Left renal pelvis (tissue), 4 donors: ENCODE measurements at regions not wholly inside any gene's neighbourhood (a gene's known extent, or its start where the extent isn't known, plus 50 kb on each side); places are given as distances from the start of the nearest gene placed in this dataset.

Experiments used
- DNase-seq, 4 donors: peaks; one replicate each; pipeline ENCODE4 v3.0.0-alpha.2; 2013; ENCODE audit warnings: low read depth in 4 of 4, low spot score in 3 of 4

- DNase-seq, result no peak
These were observed 87.4 kb downstream of the CHST2 start for GRCh38 chr3:143206955-143207337.

DNA sequence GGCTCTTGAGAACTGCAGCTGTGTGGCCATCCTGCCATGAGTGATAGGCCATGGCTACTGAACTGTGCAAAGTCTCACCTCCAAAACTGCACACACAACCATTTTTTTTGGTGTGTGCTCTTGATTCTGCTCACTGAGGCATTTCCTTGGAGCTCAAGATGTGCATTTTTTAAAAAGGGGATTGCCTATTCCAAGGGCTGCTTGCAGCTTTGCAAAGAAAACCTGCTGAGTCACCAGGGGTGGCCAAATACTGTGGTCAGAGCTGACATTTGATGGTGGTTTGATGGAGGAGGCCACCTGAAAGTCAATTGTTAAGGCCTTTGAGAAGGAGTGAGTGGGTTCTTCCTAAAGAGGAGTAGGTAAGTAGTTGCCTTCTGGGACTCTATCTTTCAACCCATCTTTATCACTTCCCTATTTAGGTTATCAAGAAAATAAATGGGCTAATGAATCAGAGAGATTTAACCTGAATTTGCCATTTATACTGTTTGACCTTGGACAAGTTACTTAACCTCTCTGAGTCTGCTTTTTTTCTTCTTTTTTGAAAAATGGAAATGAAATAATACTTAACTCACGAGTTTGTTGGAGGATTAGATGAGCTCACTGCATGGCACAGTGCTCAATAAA, 87.9 kb downstream of the CHST2 start:
- DNase-seq, result peak in 1 of 4 donors; percentile 37

- no peak for DNase-seq
These were observed 89.6 kb downstream of the CHST2 start for GRCh38 chr3:143208976-143209714.

GRCh38 chr3:143209715-143210059, 90.1 kb downstream of the CHST2 start:
- no peak for DNase-seq

- no peak for DNase-seq
These were observed 90.6 kb downstream of the CHST2 start for GRCh38 chr3:143210141-143210540.

DNA sequence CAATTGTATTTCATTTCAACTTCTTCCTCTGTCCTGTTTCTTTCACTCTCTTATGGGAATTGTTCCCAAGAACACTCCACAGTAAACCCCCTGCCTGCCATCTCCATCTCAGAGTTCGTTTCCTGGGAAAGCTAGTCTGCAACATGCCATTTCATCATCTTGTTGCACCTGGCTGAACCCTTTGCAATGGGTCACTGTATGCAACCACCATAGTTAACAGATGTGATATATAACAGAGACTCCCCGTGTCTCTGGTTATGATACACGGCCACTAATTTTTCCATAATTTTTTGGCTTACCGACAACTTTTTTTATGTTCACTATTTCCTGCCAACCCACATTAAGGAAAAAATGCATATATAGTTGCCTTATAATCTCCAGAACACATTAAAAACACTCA, 95.5 kb downstream of the CHST2 start:
- DNase-seq, result no peak
